ENCODE measurements at regions not wholly inside any gene's neighbourhood (a gene's known extent, or its start where the extent isn't known, plus 50 kb on each side); places are given as distances from the start of the nearest gene placed in this dataset.

DNA sequence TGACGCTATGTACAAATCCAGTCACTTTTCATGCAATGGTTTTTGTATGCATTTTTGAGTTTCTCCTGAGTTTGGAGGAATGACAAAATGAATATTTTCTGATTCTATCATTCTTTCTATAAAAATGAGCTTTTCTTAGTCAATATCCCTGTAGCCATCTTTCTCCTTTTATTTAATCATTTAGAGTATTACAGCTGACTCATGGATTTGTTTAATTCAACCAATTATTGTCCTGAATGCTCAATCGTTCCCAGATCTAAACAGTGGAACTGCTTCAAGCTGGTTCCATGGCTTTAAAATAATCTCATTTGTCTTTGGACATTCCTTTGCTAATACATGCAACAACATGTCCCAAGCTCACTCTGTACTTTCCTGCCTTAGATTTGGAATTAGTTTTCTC is 368.8 kb downstream of the ADCYAP1 start:
- H3K4me1 ChIP-seq (ENCODE audit: control insufficient read depth in 1 of 2, insufficient read depth in 1 of 2, low read depth in 1 of 2, low read length in 1 of 2): no peaks in the 10 kb centered on the region
- H3K36me3 ChIP-seq: no peaks in the 10 kb centered on the region
- H3K4me3 ChIP-seq (ENCODE audit: low read depth in 1 of 2, low read length in 1 of 2): no peak overlapping the region
- no peaks in the 10 kb centered on the region for H3K9me3 ChIP-seq
- no peak overlapping the region for H3K27ac ChIP-seq
- TF ChIP-seq, protein P1, sequence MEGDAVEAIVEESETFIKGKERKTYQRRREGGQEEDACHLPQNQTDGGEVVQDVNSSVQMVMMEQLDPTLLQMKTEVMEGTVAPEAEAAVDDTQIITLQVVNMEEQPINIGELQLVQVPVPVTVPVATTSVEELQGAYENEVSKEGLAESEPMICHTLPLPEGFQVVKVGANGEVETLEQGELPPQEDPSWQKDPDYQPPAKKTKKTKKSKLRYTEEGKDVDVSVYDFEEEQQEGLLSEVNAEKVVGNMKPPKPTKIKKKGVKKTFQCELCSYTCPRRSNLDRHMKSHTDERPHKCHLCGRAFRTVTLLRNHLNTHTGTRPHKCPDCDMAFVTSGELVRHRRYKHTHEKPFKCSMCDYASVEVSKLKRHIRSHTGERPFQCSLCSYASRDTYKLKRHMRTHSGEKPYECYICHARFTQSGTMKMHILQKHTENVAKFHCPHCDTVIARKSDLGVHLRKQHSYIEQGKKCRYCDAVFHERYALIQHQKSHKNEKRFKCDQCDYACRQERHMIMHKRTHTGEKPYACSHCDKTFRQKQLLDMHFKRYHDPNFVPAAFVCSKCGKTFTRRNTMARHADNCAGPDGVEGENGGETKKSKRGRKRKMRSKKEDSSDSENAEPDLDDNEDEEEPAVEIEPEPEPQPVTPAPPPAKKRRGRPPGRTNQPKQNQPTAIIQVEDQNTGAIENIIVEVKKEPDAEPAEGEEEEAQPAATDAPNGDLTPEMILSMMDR (IDR thresholded peaks at IDR 0.05): no peak
- no peaks in the 10 kb centered on the region for H3K27me3 ChIP-seq

- TF ChIP-seq, protein P1 (IDR thresholded peaks at IDR 0.05): no peak
- no peaks in the 10 kb centered on the region for H3K36me3 ChIP-seq
- no peaks in the 10 kb centered on the region for H3K9me3 ChIP-seq
- no peaks in the 10 kb centered on the region for H3K27me3 ChIP-seq
- H3K4me1 ChIP-seq (ENCODE audit: control insufficient read depth in 1 of 2, insufficient read depth in 1 of 2, low read depth in 1 of 2, low read length in 1 of 2): no peaks in the 10 kb centered on the region
- H3K27ac ChIP-seq: no peak overlapping the region
- H3K4me3 ChIP-seq (ENCODE audit: low read depth in 1 of 2, low read length in 1 of 2): no peak overlapping the region
Measured at GRCh38 chr18:1292167-1292566, 387.5 kb downstream of the ADCYAP1 start.

DNA sequence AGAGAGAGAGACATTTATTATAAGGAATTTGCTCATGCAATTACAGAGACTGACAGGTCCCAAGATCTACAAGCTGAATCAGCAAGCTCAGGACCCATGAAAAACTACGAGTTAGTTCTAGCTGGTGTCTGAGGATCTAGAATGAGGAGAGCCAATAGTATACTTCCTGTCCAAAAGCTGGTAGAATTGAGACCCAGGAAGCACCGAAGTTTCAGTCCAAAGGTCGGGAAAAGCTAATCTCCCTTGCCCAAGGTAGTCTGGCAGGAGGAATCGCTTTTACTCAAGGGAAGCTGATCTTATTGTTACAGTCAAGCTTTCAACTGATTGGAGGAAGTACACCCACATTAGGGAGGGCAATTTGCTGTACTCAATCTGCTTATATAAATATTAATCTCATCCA is 389.6 kb downstream of the ADCYAP1 start:
- no peaks in the 10 kb centered on the region for H3K4me1 ChIP-seq (ENCODE audit: control insufficient read depth in 1 of 2, insufficient read depth in 1 of 2, low read depth in 1 of 2, low read length in 1 of 2)
- no peaks in the 10 kb centered on the region for H3K27me3 ChIP-seq
- no peak overlapping the region for H3K4me3 ChIP-seq (ENCODE audit: low read depth in 1 of 2, low read length in 1 of 2)
- TF ChIP-seq, protein P1 (IDR thresholded peaks at IDR 0.05): no peak
- no peaks in the 10 kb centered on the region for H3K9me3 ChIP-seq
- H3K36me3 ChIP-seq: no peaks in the 10 kb centered on the region
- H3K27ac ChIP-seq: no peak overlapping the region

DNA sequence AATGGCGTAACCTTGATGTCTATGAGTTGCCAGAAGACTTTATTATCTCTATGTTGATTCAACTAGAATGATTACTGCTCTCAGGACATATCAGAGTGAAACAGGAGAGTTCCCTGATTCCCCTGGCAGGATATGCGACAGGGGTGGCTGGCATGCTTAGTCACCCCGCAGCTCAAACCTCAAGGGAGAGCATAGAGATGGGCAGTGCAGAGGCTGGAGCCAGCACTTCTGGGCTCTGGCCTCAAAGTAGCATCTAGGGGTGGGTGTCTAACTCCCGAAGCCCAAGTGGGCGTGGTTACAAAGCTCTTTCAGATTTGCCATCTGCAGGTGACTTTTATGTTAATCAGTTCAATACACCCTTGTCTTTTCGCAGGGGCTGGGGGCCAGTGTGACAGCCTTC is 391.6 kb downstream of the ADCYAP1 start:
- Histone ChIP-seq H3K4me1 (ENCODE audit: control insufficient read depth in 1 of 2, insufficient read depth in 1 of 2, low read depth in 1 of 2, low read length in 1 of 2) (no peaks in the 10 kb centered on the region), H3K9me3 (no peaks in the 10 kb centered on the region), H3K4me3 (ENCODE audit: low read depth in 1 of 2, low read length in 1 of 2) (no peak overlapping the region), H3K27ac (no peak overlapping the region), H3K27me3 (no peaks in the 10 kb centered on the region), H3K36me3 (no peaks in the 10 kb centered on the region)
- TF ChIP-seq, protein P1 (IDR thresholded peaks at IDR 0.05): no peak

GRCh38 chr18:1302861-1303260 is 398.2 kb downstream of the ADCYAP1 start:
- no peak overlapping the region for H3K27ac ChIP-seq
- no peaks in the 10 kb centered on the region for H3K27me3 ChIP-seq
- TF ChIP-seq, protein P1 (IDR thresholded peaks at IDR 0.05): no peak
- no peaks in the 10 kb centered on the region for H3K9me3 ChIP-seq
- H3K4me3 ChIP-seq (ENCODE audit: low read depth in 1 of 2, low read length in 1 of 2): no peak overlapping the region
- H3K4me1 ChIP-seq (ENCODE audit: control insufficient read depth in 1 of 2, insufficient read depth in 1 of 2, low read depth in 1 of 2, low read length in 1 of 2): no peaks in the 10 kb centered on the region
- no peaks in the 10 kb centered on the region for H3K36me3 ChIP-seq

GRCh38 chr18:1304392-1304992 is 399.8 kb downstream of the ADCYAP1 start:
- Histone ChIP-seq H3K4me3 (ENCODE audit: low read depth in 1 of 2, low read length in 1 of 2) (no peak overlapping the region), H3K27me3 (no peaks in the 10 kb centered on the region), H3K27ac (no peak overlapping the region), H3K9me3 (no peaks in the 10 kb centered on the region), H3K36me3 (no peaks in the 10 kb centered on the region), H3K4me1 (ENCODE audit: control insufficient read depth in 1 of 2, insufficient read depth in 1 of 2, low read depth in 1 of 2, low read length in 1 of 2) (no peaks in the 10 kb centered on the region)
- TF ChIP-seq, protein P1 (IDR thresholded peaks at IDR 0.05): no peak
